ENCODE measurements at regions not wholly inside any gene's neighbourhood (a gene's known extent, or its start where the extent isn't known, plus 50 kb on each side); places are given as distances from the start of the nearest gene placed in this dataset.

DNA sequence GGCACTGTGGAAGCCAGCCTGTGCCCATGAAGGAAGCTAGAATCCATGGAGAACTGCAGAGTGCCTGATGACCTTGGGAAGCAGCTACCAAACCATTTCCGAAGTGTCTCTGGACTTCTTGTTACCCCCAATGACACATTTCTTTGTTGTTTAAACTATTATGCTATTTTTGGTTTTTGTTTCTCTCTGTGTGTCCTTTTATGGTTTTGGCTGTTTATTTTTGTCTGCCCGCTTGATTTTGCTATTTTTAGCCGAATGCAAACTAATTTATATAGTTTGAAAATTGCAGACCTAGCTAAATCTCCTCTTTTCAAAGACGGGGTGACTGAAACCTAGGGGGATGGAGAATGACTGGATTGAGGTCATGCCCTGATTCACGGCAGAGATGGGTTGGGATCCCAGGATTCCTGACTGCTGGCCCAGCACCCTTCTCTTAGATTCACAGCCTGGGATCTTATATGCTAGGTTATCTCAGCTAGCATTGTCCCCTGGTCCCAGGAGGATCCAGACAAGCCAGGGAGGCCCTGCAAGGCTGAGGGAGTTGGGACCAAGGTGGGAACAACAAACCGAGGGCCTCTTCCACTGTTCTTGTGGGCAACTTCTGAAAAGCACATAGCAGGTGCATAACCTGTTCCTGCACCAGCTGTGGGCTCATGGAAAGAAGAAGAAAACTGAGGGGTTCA is 116.3 kb upstream of the HAAO start:
- no peak for DNase-seq (ENCODE audit: extremely low read depth in 1 of 11, low read depth in 9 of 11, low spot score in 4 of 11)

DNA sequence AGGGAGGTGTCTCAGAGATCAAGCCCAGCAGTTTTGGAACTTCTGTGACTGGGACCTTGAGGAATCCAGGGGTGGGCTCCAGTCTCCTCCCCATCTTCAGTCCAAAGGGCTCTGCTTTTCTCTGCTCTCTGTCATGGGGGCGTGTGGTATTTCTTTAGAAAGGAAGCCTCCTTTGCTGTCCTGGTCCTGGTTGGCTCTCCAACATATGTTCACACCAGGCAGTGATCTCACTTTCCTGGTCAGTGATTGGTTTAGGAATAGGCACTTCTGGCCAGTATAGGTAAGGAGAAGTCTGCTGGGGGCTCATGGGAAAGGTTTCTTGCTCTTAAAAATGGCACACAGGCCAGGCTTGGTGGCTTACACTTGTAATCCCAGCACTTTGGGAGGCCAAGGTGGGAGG is 115.5 kb upstream of the HAAO start:
- no peak for DNase-seq (ENCODE audit: extremely low read depth in 1 of 11, low read depth in 9 of 11, low spot score in 4 of 11)

DNA sequence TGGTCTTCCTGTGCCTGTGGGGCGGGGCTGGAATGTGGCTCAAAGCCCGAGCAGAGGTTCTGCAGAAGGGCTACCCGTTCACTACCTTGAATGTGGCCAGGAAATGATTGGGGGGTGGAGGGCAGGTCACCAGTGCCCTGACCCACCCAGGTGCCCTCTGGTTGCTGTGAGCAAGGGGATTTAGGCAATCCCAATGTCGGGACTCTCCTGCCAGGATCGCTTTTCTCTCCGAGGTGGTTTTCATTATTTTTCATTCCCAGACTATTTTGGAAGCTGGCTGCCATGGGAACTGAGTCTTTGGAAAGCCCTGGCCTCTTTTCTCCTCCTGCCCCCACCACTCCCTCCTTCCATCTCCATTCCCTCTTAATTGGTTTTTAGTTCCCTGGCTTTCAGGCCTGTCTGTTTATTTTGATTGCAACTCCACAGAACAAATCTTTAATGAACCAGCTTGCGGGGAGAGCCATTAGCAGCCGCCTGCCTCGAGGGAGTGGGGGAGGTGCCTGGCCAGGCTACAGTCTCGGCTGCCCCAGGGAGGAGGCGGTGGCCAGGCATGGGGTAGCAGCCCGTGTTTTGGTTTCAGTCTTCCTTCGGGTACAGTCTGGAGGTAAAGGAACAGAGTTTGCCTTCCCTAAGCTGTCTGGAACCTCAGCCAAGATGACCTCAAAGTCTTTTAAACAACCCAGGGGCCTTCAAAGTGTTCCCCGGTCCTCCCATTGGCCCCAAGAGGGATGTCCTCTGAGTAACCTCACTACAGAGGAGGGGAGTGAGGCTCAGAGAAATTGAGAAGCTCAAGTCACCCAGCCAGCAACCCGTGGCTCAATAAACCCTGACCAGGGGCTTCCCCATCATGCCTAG is 114.4 kb upstream of the HAAO start:
- DNase-seq (ENCODE audit: extremely low read depth in 1 of 11, low read depth in 9 of 11, low spot score in 4 of 11) = peak in 8 of 11 donors; percentile 47 to 84 (median 68)

DNA sequence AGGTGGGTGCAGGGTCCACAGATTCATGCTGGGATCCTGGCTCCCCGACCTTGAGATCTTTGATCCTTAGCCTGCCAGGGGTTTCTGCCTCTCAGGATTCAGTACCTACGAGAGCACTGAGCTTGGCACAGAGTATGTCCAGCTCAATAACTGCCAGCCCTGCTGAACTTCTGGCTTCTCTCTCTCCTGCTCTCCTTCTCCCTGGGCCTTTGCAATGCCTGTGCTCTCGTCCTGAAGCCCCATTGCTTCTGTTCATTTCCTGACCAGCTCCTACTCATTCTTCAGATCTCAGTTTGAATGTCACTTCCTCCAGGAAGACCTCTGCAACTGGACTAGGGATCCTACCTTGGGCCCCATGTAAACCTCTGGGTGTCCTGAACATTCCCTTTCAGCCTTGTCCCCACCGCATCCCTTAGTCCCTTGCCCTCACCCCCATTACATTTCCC is 113.8 kb upstream of the HAAO start:
- DNase-seq (ENCODE audit: extremely low read depth in 1 of 11, low read depth in 9 of 11, low spot score in 4 of 11) = no peak

DNA sequence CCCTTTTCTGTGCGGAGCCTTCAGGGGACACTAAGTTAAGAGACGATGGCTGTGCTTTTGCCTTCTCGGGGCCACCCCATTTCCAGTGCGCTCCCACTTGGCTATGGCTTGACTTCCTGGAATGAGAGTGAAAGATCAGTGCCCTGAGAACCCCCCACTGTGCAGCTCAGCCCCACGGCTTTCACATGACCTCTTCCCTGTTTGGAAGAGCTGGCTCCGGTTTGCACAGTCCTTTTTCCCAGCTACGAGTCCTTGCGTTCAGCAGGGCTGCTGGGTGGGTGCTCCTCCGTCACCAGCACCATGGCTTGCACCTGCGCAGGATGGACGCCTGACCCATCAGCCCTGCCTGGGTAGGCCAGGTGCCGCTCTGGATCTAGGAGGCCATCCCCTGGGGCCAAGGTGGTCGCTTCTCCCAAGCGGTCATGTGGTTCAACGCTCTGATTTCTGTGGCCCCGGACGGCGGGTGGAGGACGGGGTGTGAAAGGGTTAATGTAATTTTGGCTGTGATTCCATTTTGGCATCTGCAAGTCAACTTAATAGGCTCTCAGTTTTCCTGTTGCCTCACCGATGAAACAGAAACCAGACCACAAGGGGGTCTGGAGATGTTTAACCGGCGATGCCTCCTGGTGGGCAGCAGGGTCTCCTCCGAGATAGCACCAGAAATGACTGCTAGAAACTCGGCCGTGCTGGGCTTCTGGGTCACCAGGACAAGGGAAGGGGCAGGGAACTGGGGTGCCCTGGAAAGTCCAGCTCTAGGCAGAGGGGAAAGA is 113.1 kb upstream of the HAAO start:
- DNase-seq (ENCODE audit: extremely low read depth in 1 of 11, low read depth in 9 of 11, low spot score in 4 of 11) = no peak

DNA sequence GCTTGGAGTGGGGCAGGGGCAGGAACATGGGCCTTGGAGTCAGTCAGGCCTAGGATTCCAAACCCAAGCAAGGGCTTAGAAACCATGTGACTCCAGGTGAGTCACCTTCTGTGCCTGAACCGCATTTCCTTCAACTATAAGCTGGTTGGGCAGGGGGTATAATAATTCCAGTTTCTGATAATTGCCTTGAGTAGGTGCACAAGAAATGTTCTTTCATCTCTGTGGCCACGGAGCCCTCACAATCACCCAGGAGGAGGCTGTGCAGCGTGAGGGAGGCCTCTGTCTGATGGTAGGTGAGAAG is 112.1 kb upstream of the HAAO start:
- no peak for DNase-seq (ENCODE audit: extremely low read depth in 1 of 11, low read depth in 9 of 11, low spot score in 4 of 11)

DNA sequence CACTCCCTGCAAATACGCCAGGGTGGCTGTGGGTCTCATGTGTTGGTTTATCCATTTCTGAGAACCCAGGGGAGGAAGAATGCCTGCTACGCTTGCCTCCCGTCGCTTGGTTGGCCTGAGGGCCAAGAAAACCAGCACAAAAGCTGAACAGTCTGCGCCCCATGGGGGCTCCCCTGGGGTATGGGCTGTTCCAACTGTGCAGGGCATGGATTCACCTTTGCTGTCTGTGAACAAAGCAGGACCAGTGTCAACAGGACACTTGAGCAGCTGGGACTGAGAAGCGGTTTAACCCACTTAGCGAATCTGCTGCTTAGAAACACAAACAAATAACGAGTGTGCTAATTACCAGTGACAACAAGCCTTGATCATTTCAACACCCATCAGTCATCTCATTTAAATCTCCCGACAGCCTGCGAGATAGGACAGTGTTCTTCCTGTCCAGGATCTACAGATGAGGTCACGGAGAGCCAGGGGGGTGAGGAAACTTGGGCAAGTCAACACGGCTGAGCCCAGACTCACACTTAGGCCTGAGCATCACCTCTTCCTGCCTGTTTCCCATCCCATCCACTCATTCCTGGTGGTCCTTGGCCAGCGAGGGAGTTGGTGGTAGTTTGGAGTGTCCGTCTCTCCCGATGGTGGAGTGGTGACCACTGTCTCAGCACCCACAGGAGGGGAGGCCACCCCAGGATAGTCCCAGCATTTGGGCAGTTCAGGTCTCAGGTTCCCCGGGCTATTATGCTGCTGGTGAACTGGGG is 111.6 kb upstream of the HAAO start:
- DNase-seq (ENCODE audit: extremely low read depth in 1 of 11, low read depth in 9 of 11, low spot score in 4 of 11) = no peak

DNA sequence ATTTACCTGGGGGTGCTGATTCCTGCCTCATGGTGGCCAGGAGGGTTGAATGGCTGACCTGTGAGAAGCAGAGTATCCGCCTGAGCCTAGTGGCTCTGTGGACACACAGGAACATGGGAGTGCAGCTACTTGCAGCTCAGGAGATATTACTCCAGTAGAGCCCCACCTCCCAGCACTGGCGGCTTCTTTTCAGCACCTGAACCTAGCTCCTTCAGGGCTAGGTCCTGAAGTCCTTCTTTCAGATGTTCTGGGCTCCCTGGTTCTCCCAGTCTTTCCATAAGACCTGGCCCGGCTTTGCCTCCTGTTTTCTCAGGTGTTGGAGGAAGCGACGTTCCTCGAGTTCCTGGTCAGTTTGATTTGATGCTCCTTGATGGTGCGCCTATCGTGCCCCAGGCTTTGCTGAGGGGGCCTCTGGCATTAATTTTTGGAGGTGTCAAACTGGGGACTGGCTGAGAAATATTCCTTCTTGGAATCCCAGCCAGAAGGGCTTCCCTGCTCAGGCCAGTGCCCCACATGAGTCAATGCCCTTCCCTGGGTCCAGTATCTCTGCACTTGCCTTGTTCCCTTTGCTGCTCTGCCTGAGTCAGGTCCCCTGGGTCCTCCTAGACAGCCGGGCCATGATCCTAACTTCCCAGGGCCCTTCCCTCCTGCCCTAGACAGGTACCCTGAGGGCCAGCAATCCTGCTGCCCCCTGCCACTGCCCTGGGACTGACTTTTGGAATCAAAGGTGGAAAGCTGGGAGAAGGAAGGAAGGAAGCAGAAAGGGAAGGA is 110.7 kb upstream of the HAAO start:
- DNase-seq (ENCODE audit: extremely low read depth in 1 of 11, low read depth in 9 of 11, low spot score in 4 of 11) = no peak

DNA sequence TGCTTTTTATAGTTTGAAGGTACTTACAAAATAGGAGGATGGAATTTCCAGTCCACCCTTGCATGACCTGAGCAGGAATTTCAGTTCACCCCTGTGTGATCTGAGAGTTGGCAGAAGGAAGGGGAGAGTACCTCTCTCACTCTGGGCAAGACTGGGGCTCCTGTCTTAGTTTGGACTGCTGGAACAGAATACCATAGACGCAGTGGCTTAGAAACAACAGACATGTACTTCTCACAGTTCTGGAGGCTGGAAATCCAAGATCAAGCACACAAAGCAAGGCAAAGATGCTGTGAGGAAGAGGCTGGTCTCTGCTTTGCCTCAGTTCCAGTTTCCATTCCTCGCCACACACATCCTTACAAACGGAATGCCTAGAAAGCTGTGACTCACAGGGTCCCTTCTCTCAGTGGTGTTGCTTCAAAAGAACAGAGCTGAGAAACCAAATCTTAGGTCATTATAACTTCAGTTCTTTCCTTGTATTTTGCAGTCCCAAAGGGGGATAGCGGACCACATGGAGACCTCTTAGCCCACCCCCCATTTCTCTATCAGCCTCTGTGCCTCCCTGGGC is 108.8 kb upstream of the HAAO start:
- no peak for DNase-seq (ENCODE audit: extremely low read depth in 1 of 11, low read depth in 9 of 11, low spot score in 4 of 11)

DNA sequence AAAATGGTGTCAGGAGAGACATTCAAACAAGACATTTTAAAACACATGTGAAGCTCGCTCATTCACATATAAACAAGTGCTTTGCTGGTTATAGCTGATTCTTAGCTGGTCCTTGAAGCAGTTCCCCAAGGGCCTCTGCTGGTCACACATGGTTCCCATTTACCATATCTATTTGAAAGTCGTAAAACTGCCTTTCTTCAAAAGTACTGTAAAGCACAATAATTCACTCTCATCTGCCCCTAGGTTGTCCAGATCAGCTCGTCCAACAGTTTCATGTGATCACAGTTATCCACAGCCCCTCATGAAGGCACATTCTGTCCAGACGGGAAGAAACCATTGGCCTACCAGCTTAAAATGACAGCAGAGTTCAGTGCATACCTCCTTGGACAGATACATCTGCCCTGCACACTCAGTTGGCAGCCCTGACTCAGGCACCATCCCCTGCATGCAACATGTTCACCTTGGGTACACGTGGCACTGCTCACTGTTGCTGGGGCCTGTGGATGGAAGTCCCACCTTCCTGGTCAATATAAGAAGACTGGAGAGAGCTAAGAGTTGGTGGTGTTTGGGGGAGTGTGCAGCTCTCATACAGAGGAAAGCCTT is 108.0 kb upstream of the HAAO start:
- DNase-seq (ENCODE audit: extremely low read depth in 1 of 11, low read depth in 9 of 11, low spot score in 4 of 11) = no peak

DNA sequence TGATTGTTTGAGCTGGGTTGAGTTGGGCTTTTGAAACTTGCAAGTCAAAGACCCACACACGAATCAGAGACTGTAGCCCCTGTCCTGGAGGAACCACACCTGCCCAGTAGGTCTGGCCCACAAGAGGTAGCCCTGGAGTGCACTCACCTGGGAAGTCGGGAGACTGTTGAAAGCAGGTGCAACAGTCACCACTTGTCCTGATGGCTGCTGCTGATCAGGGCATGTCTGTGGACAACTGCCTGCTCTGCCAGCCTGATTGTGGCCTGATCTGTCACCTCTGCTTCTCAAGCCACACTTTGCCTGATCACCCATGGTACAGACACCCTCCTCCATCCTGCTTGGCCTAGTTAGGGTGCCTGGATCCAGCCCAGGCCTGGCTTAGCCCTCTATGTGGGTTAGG is 105.0 kb upstream of the HAAO start:
- no peak for DNase-seq (ENCODE audit: extremely low read depth in 1 of 11, low read depth in 9 of 11, low spot score in 4 of 11)

DNA sequence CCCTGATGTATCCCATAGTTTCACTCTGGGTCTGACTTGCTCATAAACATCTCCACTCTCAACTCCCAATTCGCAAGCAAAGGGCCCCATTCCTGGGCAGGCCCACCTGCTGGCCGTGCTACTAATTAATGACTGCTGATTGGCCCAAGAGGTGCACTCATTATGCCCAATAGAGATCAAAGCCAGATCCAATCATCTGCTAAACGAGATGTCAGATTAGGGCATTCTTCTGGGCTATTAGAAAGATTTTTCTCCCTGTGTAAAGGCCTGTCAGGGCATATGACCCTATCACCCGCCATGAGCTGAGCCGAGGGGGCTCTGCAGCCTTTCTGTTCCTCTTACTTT is 103.4 kb upstream of the HAAO start:
- DNase-seq (ENCODE audit: extremely low read depth in 1 of 11, low read depth in 9 of 11, low spot score in 4 of 11) = no peak

DNA sequence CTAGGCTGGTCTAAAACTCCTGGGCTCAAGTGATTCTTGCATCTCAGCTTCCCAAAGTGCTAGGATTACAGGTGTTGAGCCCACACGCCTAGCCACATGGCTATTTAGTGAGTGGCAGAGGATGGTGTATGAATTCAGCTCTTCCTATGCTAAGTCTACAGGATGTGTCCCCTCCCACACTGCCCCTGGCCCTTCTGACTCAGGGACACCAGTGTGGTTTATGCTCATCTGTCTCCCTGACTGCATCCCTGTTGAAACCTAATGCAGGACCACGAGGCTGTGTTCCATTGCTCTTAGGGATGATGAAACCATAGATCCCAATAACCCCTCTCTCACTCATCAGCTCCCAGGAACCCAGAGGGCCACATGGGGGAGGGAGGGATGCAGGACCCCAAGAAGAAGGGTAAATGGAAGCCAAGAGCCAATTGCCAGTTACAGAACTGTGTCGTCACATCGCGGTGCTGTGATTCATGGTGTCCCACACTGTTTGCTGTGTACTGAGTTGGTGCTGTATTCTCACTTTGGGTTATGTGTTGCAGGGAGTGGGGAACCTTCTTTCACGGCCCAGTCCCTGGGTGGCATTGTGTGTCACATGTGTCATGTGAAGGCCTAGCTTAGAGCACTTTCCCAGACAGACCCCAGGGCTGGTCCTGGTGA is 102.9 kb upstream of the HAAO start:
- no peak for DNase-seq (ENCODE audit: extremely low read depth in 1 of 11, low read depth in 9 of 11, low spot score in 4 of 11)

DNA sequence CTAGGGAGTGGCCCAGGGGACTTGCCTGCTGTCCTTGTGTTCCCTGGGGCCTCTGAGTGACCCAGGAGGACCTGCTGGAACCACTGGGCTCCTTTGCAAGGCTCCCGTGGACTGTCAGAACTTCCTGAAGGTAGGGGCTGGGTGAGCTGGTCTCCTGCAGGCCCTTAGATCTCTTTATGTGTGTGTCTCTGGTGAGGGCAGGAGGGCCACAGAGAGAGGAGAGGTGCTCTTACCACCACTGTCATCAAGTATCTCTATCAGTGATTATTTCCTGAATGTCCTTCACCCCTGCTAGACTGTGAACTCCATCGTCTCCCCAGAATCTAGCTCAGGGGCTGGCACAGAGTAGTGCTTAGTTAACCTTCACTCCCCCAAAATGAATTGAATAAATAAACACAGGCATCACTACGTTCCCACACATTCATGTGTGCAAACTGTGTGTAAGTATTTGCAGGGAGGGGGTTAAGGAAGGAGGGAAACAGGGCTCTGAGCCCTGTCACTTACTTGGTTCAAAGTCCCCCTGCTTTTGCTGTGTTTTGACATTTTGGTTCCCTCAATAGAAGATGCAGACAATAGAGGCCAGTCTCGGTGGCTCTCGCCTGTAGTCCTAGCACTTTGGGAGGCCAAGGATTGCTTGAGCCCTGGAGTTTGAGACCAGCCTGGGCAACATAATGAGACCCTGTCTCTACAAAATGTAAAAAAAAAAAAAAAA is 100.8 kb upstream of the HAAO start:
- no peak for DNase-seq (ENCODE audit: extremely low read depth in 1 of 11, low read depth in 9 of 11, low spot score in 4 of 11)

DNA sequence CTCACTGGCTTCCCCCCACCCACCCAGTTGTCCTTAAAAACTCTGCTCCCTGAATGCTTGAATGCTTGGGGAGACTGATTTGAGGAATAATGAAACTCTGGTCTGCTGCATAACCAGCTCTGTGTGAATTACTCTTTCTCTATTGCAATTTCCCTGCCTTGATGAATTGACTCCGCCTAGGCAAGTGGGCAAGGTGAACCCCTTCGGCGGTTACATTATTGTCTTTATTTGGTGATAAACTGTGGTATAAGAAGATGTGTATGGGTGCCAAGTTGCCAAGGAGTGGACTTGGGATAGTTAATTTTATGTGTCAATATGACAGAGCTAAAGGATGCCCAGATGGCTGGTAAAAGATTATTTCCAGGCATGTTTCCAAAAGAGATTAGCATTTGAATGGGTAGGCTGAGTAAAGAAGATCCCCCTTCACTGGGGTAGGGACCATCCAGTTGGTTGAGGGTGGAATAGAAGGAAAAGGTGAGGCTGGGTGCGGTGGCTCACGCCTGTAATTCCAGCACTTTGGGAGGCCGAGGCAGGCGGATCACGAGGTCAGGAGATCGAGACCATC is 98.5 kb upstream of the HAAO start:
- no peak for DNase-seq (ENCODE audit: extremely low read depth in 1 of 11, low read depth in 9 of 11, low spot score in 4 of 11)

DNA sequence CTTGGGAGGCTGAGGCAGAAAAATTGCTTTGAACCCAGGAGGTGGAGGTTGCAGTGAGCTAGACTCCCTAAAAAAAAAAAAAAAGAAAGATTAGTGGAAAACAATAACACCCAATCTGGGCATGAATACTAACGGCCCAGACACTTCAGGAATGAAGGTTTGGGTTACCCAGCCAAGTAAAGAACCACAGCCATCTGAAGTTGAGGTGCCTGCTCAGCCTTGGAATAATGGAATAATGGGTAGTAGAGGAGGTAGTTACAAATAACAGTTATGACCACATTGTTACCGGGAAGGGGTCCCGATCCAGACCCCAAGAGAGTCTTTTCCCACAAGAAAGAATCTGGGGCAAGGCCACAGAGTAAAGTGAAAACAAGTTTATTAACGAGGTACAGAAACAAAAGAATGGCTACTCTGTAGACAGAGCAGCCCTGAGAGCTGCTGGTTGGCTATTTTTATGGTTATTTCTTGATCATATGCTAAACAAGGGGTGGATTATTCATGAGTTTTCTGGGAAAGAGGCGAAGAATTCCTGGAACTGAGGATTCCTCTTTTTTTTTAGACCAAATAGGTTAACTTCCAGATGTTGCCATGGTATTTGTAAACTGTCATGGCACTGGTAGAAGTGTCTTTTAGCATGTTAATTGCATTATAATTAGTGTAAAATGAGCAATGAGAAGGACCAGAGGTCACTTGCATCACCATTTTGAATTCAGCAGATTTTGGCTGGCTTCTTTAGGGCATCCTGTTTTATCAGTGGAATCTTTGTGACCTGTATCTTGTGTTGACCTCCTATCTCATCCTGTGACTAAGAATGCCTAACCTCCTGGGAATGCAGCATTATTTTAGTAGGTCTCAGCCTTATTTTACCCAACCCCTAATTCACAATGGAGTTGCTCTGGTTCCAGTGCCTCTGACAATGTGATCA is 96.2 kb upstream of the HAAO start:
- no peak for DNase-seq (ENCODE audit: extremely low read depth in 1 of 11, low read depth in 9 of 11, low spot score in 4 of 11)

All from renal cortex interstitium (tissue), 11 donors.